GM23338 (cell line): ENCODE measurements at regions not wholly inside any gene's neighbourhood (a gene's known extent, or its start where the extent isn't known, plus 50 kb on each side); places are given as distances from the start of the nearest gene placed in this dataset.
A peak's percentile ranks its signal among the peaks of the same experiment; 100 is the strongest.

ENCODE experiments used
- ATAC-seq: fragments of 200-7000 bp; cut with Tn5 transposase; 3 replicates; pipeline ENCODE4 v1.9.1; 2020
- DNase-seq: peaks from one replicate; pipeline ENCODE4 v3.0.0-alpha.2; 2015; ENCODE audit warnings: low spot score
- H2AFZ ChIP-seq: fragments of 200-600 bp; sonication (generic); 2 replicates; pipeline ENCODE4 v1.8.0; 2016; ENCODE audit warnings: antibody characterized with exemption, mild to moderate bottlenecking, moderate library complexity
- H3F3A ChIP-seq: fragments of 200-600 bp; sonication (generic); replicated peaks from 2 replicates; pipeline ENCODE4 v1.8.0; 2017; ENCODE audit warnings: antibody characterized with exemption, mixed run types, low read depth
- H3K27ac ChIP-seq: fragments of 200-600 bp; sonication (generic); 2 replicates; pipeline ENCODE4 v1.6.1; 2016; ENCODE audit warnings: low read depth
- H3K27me3 ChIP-seq: fragments of 200-600 bp; sonication (generic); 2 replicates; pipeline ENCODE4 v1.8.0; 2016; ENCODE audit warnings: mild to moderate bottlenecking, mixed run types, moderate library complexity; ENCODE audit not compliant: insufficient read depth
- H3K36me3 ChIP-seq: fragments of 200-600 bp; sonication (generic); 2 replicates; pipeline ENCODE4 v1.8.0; 2016; ENCODE audit warnings: mild to moderate bottlenecking; ENCODE audit not compliant: insufficient read depth
- H3K4me1 ChIP-seq: fragments of 200-600 bp; sonication (generic); 2 replicates; pipeline ENCODE4 v1.8.0; 2016; ENCODE audit warnings: mild to moderate bottlenecking, moderate library complexity; ENCODE audit not compliant: insufficient read depth
- H3K4me2 ChIP-seq: fragments of 200-600 bp; sonication (generic); 2 replicates; pipeline ENCODE4 v1.7.1; 2017; ENCODE audit warnings: mixed run types
- H3K4me3 ChIP-seq: fragments of 200-600 bp; sonication (generic); 2 replicates; pipeline ENCODE4 v1.6.1; 2016; ENCODE audit warnings: mixed run types
- H3K79me2 ChIP-seq: fragments of 200-600 bp; sonication (generic); replicated peaks from 2 replicates; pipeline ENCODE4 v1.8.0; 2017; ENCODE audit warnings: mild to moderate bottlenecking; ENCODE audit not compliant: insufficient read depth
- H3K9me2 ChIP-seq: fragments of 200-600 bp; sonication (generic); 2 replicates; pipeline ENCODE4 v1.8.0; 2017; ENCODE audit not compliant: insufficient read depth
- H4K20me1 ChIP-seq: fragments of 200-600 bp; sonication (generic); replicated peaks from 2 replicates; pipeline ENCODE4 v1.8.0; 2017; ENCODE audit warnings: mild to moderate bottlenecking; ENCODE audit not compliant: insufficient read depth
- H3K27ac Mint-ChIP-seq: 2 replicates; pipeline ENCODE4 v1.8.0; 2020; ENCODE audit warnings: inconsistent platforms, mild to moderate bottlenecking, moderate library complexity, mixed read lengths
- H3K27me3 Mint-ChIP-seq: 3 replicates; pipeline ENCODE4 v1.8.0; 2022; ENCODE audit warnings: low read depth, mild to moderate bottlenecking, moderate library complexity, mixed read lengths, inconsistent platforms; ENCODE audit not compliant: insufficient read depth, poor library complexity
- H3K36me3 Mint-ChIP-seq: 3 replicates; pipeline ENCODE4 v1.8.0; 2021; ENCODE audit warnings: low read depth, mild to moderate bottlenecking, inconsistent platforms, moderate library complexity, mixed read lengths
- H3K4me1 Mint-ChIP-seq: 3 replicates; pipeline ENCODE4 v1.8.0; 2020; ENCODE audit warnings: mild to moderate bottlenecking, inconsistent platforms, mixed read lengths
- H3K4me3 Mint-ChIP-seq: 3 replicates; pipeline ENCODE4 v1.8.0; 2021; ENCODE audit warnings: moderate library complexity, mild to moderate bottlenecking, inconsistent platforms, mixed read lengths
- H3K9me3 Mint-ChIP-seq: 3 replicates; pipeline ENCODE4 v1.8.0; 2020; ENCODE audit warnings: moderate library complexity, mild to moderate bottlenecking, inconsistent platforms, mixed read lengths
- CREB1 ChIP-seq: fragments of 250-450 bp; sonication (Bioruptor Pico); IDR thresholded peaks from 2 replicates; pipeline ENCODE4 v1.5.0; 2020; ENCODE audit warnings: low read depth, mild to moderate bottlenecking, moderate library complexity
- CTCF ChIP-seq, 2 experiments: fragments of 200-600 bp in 1 of 2; sonication (generic) in 1 of 2; conservative IDR thresholded peaks; 2 replicates each; pipeline versions ENCODE4 v1.5.1 to v1.6.1; 2016 to 2017; ENCODE audit warnings: antibody characterized with exemption in 2 of 2, low read depth in 2 of 2, mild to moderate bottlenecking in 2 of 2, moderate library complexity in 1 of 2
- ETS1 ChIP-seq: IDR thresholded peaks from 2 replicates; pipeline ENCODE4 v1.6.1; 2016; ENCODE audit warnings: antibody characterized with exemption
- EZH2 ChIP-seq: fragments of 200-600 bp; sonication (generic); IDR thresholded peaks from one replicate; pipeline ENCODE4 v1.8.0; 2017; ENCODE audit warnings: antibody characterized with exemption, mild to moderate bottlenecking, low read depth; ENCODE audit not compliant: unreplicated experiment
- EZH2phosphoT487 ChIP-seq: fragments of 200-600 bp; sonication (generic); IDR thresholded peaks from one replicate; pipeline ENCODE4 v1.8.1; 2018; ENCODE audit warnings: antibody characterized with exemption; ENCODE audit not compliant: unreplicated experiment
- JUNB ChIP-seq: IDR thresholded peaks from one replicate; pipeline ENCODE4 v1.6.1; 2016; ENCODE audit warnings: antibody characterized with exemption; ENCODE audit not compliant: unreplicated experiment
- NANOG ChIP-seq: IDR thresholded peaks from 2 replicates; pipeline ENCODE4 v1.6.1; 2016; ENCODE audit warnings: antibody characterized with exemption, borderline replicate concordance
- POLR2AphosphoS5 ChIP-seq: IDR thresholded peaks from 2 replicates; pipeline ENCODE4 v1.6.1; 2016; ENCODE audit warnings: antibody characterized with exemption, low read depth
- REST ChIP-seq: IDR thresholded peaks from one replicate; pipeline ENCODE4 v1.6.1; 2018; ENCODE audit warnings: antibody characterized with exemption; ENCODE audit not compliant: unreplicated experiment
- STAT1 ChIP-seq: IDR thresholded peaks from one replicate; pipeline ENCODE4 v1.6.1; 2016; ENCODE audit warnings: antibody characterized with exemption; ENCODE audit not compliant: unreplicated experiment
- ZNF114 ChIP-seq: fragments of 250-450 bp; sonication (Bioruptor Pico); IDR thresholded peaks from 2 replicates; pipeline ENCODE4 v1.5.0; 2020; ENCODE audit warnings: mild to moderate bottlenecking, moderate library complexity
- ZNF331 ChIP-seq: fragments of 250-450 bp; sonication (Bioruptor Pico); IDR thresholded peaks from 2 replicates; pipeline ENCODE4 v1.5.0; 2020; ENCODE audit warnings: low read depth, mild to moderate bottlenecking, moderate library complexity
- ZNF462 ChIP-seq: fragments of 250-450 bp; sonication (Bioruptor Pico); IDR thresholded peaks from 2 replicates; pipeline ENCODE4 v1.5.0; 2020; ENCODE audit warnings: mild to moderate bottlenecking, moderate library complexity

- Histone ChIP-seq H3K27me3 (no peaks in the 10 kb centered on the region), H3K4me1 (no peaks in the 10 kb centered on the region), H3K4me2 (no peak overlapping the region), H2AFZ (peak overlapping the region; percentile 59; the same call in 1 of the 2 replicates), H3K4me3 (no peak overlapping the region), H3K36me3 (no peaks in the 10 kb centered on the region), H3F3A (no peaks in the 10 kb centered on the region), H3K9me2 (no peaks in the 10 kb centered on the region), H3K27ac (no peak overlapping the region), H4K20me1 (no peaks in the 10 kb centered on the region), H3K79me2 (no peaks in the 10 kb centered on the region)
- H3K9me3 Mint-ChIP-seq = peaks cover 5% of the 10 kb centered on the region; the same call in 2 of the 3 replicates
- no peak overlapping the region for H3K27ac Mint-ChIP-seq
- peaks cover 4% of the 10 kb centered on the region; the same call in 2 of the 3 replicates for H3K4me1 Mint-ChIP-seq
- H3K27me3 Mint-ChIP-seq = peaks cover 4% of the 10 kb centered on the region
- TF ChIP-seq ZNF462 (CRISPR knock-in tag) = no peak
- TF ChIP-seq JUNB = no peak
- TF ChIP-seq EZH2phosphoT487 = no peak
- no peak for TF ChIP-seq EZH2
- TF ChIP-seq NANOG = no peak
- TF ChIP-seq ZNF331 = no peak
- no peak for TF ChIP-seq CREB1 (CRISPR knock-in tag)
- TF ChIP-seq REST = no peak
- no peak for TF ChIP-seq CTCF (conservative IDR thresholded peaks at IDR 0.05; ENCODE audit: low read depth in 2 of 2)
- TF ChIP-seq ZNF114 (CRISPR knock-in tag) = no peak
- TF ChIP-seq STAT1 = no peak
- TF ChIP-seq POLR2AphosphoS5 = no peak
- no peak for TF ChIP-seq ETS1
- H3K36me3 Mint-ChIP-seq = 0 out of 3 replicates have a peak, but pooled peaks cover 3% of the 10 kb centered on the region
- DNase-seq = no peak
- H3K4me3 Mint-ChIP-seq = no peak overlapping the region
- no peak for ATAC-seq
Observed at GRCh38 chr3:187973977-187974870, 179.7 kb upstream of the LPP start.
